CD8-positive, alpha-beta memory T cell (primary cell): ENCODE measurements at regions not wholly inside any gene's neighbourhood (a gene's known extent, or its start where the extent isn't known, plus 50 kb on each side); places are given as distances from the start of the nearest gene placed in this dataset.

Source experiments
- CTCF ChIA-PET: fragments of 350-600 bp; sonication (Branson Sonifier 250); formaldehyde crosslinking; loops from one replicate; lab custom pipeline; 2021; ENCODE audit warnings: antibody characterized with exemption; lab: Charles Lee
- POLR2A ChIA-PET: fragments of 350-600 bp; sonication (Branson Sonifier 250); formaldehyde crosslinking; loops from one replicate; lab custom pipeline; 2021; ENCODE audit warnings: antibody characterized with exemption; lab: Charles Lee
- DNase-seq, 5 donors: peaks; one replicate each; pipeline versions ENCODE4 v3.0.0 to v3.0.0-alpha.2; 2020 to 2022; ENCODE audit warnings: mixed read lengths in 1 of 5
- H3K27ac ChIP-seq: one replicate; pipeline ENCODE4 v1.7.0; 2013; ENCODE audit warnings: low read depth, mild to moderate bottlenecking, low read length, moderate library complexity
- H3K27me3 ChIP-seq: 2 replicates; pipeline ENCODE4 v1.7.0; 2013; ENCODE audit warnings: low read length, mild to moderate bottlenecking; ENCODE audit not compliant: insufficient read depth, poor library complexity, severe bottlenecking
- H3K36me3 ChIP-seq: 2 replicates; pipeline ENCODE4 v1.7.0; 2013; ENCODE audit warnings: mild to moderate bottlenecking, low read length, moderate library complexity; ENCODE audit not compliant: insufficient read depth
- H3K4me1 ChIP-seq: 2 replicates; pipeline ENCODE4 v1.7.0; 2013; ENCODE audit warnings: mild to moderate bottlenecking, low read length, moderate library complexity; ENCODE audit not compliant: insufficient read depth
- H3K4me3 ChIP-seq: 2 replicates; pipeline ENCODE4 v1.7.0; 2013; ENCODE audit warnings: mild to moderate bottlenecking, low read length
- H3K9me3 ChIP-seq: 2 replicates; pipeline ENCODE4 v1.7.0; 2013; ENCODE audit warnings: mild to moderate bottlenecking, low read length
- H3K27ac Mint-ChIP-seq, 8 donors: one replicate each; pipeline ENCODE4 v1.8.0; 2020 to 2021; ENCODE audit warnings: mixed read lengths in 8 of 8, mild to moderate bottlenecking in 6 of 8, inconsistent platforms in 3 of 8, moderate library complexity in 3 of 8
- H3K27me3 Mint-ChIP-seq, 2 donors: one replicate each; pipeline ENCODE4 v1.8.0; 2020 to 2021; ENCODE audit warnings: mixed read lengths in 2 of 2, mild to moderate bottlenecking in 1 of 2, moderate library complexity in 1 of 2
- H3K36me3 Mint-ChIP-seq, 3 donors: one replicate each; pipeline ENCODE4 v1.8.0; 2020 to 2021; ENCODE audit warnings: mixed read lengths in 3 of 3, inconsistent platforms in 1 of 3, mild to moderate bottlenecking in 1 of 3
- H3K4me1 Mint-ChIP-seq, 3 donors: one replicate each; pipeline ENCODE4 v1.8.0; 2020 to 2021; ENCODE audit warnings: mixed read lengths in 3 of 3, inconsistent platforms in 1 of 3, mild to moderate bottlenecking in 1 of 3
- H3K4me3 Mint-ChIP-seq, 7 donors: one replicate each; pipeline ENCODE4 v1.8.0; 2020 to 2021; ENCODE audit warnings: mixed read lengths in 7 of 7, mild to moderate bottlenecking in 6 of 7, moderate library complexity in 4 of 7, inconsistent platforms in 2 of 7
- H3K9me3 Mint-ChIP-seq, 5 donors: one replicate each; pipeline ENCODE4 v1.8.0; 2020 to 2022; ENCODE audit warnings: mixed read lengths in 5 of 5, mild to moderate bottlenecking in 3 of 5, moderate library complexity in 2 of 5, inconsistent platforms in 1 of 5

DNA sequence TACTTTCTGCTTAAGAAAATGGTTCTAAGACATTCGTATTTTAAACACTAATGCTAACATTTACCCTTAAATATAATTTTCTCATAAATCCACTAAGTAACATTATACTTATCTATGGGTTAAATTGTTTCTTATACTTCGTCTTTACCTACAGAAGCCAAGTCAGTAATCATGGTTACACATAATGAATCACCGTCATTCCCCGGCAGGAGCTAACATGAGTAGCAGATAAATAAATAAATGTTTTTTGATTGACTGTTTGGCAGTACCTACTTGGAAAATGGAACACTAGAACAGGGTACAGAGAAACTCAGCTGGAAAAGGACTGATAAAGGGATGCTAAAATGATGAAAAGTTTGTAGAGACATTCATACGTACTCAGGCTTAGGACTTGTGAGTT is 430.4 kb downstream of the ACTRT1 start:
- no peak overlapping the region for H3K27ac Mint-ChIP-seq
- H3K9me3 Mint-ChIP-seq = peaks cover 4 to 12% (median 7%) of the 10 kb centered on the region in 5 donors

GRCh38 chrX:127606590-127606989 is 445.6 kb downstream of the ACTRT1 start:
- H3K36me3 Mint-ChIP-seq = no peaks in the 10 kb centered on the region
- ChIA-PET POLR2A (no interaction called here), CTCF (no interaction called here)
- Histone ChIP-seq H3K4me3 (no peak overlapping the region), H3K9me3 (no peaks in the 10 kb centered on the region), H3K27me3 (no peaks in the 10 kb centered on the region), H3K27ac (no peak overlapping the region), H3K36me3 (no peaks in the 10 kb centered on the region), H3K4me1 (no peaks in the 10 kb centered on the region)
- no peak overlapping the region for H3K4me3 Mint-ChIP-seq
- H3K4me1 Mint-ChIP-seq = no peaks in the 10 kb centered on the region
- no peak for DNase-seq
- H3K27me3 Mint-ChIP-seq = peaks cover 0 to 2% of the 10 kb centered on the region in 2 donors
- no peak overlapping the region for H3K27ac Mint-ChIP-seq
- peaks cover 0 to 8% (median 3%) of the 10 kb centered on the region in 5 donors for H3K9me3 Mint-ChIP-seq

More for the DNA sequence above, 430.4 kb downstream of the ACTRT1 start:
- H3K4me1 ChIP-seq = no peaks in the 10 kb centered on the region
- Mint-ChIP-seq H3K4me3 (no peak overlapping the region), H3K36me3 (no peaks in the 10 kb centered on the region), H3K27me3 (peaks cover 0 to 4% of the 10 kb centered on the region in 2 donors), H3K4me1 (no peaks in the 10 kb centered on the region)
- no peaks in the 10 kb centered on the region for H3K9me3 ChIP-seq
- POLR2A ChIA-PET = no interaction called here
- DNase-seq = no peak
- CTCF ChIA-PET = no interaction called here
- no peaks in the 10 kb centered on the region for H3K36me3 ChIP-seq
- H3K27me3 ChIP-seq = no peaks in the 10 kb centered on the region
- H3K4me3 ChIP-seq = no peak overlapping the region
- no peak overlapping the region for H3K27ac ChIP-seq

DNA sequence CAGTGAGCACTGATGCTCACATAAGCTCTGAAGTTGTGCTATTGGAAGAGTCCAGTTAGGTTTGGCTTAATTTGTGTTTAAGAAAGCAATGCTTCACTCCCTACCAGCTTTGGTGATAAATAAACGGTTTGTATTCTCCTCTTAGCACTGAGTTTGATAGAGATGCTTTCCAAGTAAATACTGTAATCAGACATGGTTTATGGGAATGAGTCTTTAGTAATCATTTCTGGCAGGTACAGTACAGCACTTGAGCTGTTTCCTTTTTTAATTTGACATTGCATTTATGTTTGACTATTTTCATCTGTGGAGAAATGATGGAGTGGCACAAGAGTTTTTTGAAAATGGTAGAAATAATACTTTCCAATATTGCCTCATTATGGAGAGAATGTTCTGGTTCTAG is 455.3 kb downstream of the ACTRT1 start:
- Mint-ChIP-seq H3K4me1 (no peaks in the 10 kb centered on the region), H3K9me3 (peaks cover 0 to 11% (median 2%) of the 10 kb centered on the region in 5 donors), H3K36me3 (no peaks in the 10 kb centered on the region), H3K27me3 (peaks cover 0 to 2% of the 10 kb centered on the region in 2 donors), H3K4me3 (no peak overlapping the region), H3K27ac (no peak overlapping the region)
- no peaks in the 10 kb centered on the region for H3K4me1 ChIP-seq
- no peaks in the 10 kb centered on the region for H3K27me3 ChIP-seq
- no peak overlapping the region for H3K27ac ChIP-seq
- ChIA-PET POLR2A (no interaction called here), CTCF (no interaction called here)
- no peaks in the 10 kb centered on the region for H3K9me3 ChIP-seq
- H3K36me3 ChIP-seq = no peaks in the 10 kb centered on the region
- H3K4me3 ChIP-seq = no peak overlapping the region
- DNase-seq = no peak

- peaks cover 0 to 5% (median 0%) of the 10 kb centered on the region in 5 donors for H3K9me3 Mint-ChIP-seq
- DNase-seq = no peak
- no peak overlapping the region for H3K4me3 ChIP-seq
- H3K27ac ChIP-seq = no peak overlapping the region
- H3K27me3 ChIP-seq = no peaks in the 10 kb centered on the region
- H3K27me3 Mint-ChIP-seq = no peaks in the 10 kb centered on the region
- ChIA-PET CTCF (no interaction called here), POLR2A (no interaction called here)
- H3K36me3 ChIP-seq = no peaks in the 10 kb centered on the region
- no peaks in the 10 kb centered on the region for H3K9me3 ChIP-seq
- no peaks in the 10 kb centered on the region for H3K4me1 ChIP-seq
- no peak overlapping the region for H3K4me3 Mint-ChIP-seq
- peaks cover 0 to 2% (median 0%) of the 10 kb centered on the region in 3 donors for H3K36me3 Mint-ChIP-seq
- no peaks in the 10 kb centered on the region for H3K4me1 Mint-ChIP-seq
- no peak overlapping the region for H3K27ac Mint-ChIP-seq
Measured at GRCh38 chrX:127578395-127578794, 473.8 kb downstream of the ACTRT1 start.

GRCh38 chrX:127577884-127578283 is 474.3 kb downstream of the ACTRT1 start:
- POLR2A ChIA-PET = no interaction called here

GRCh38 chrX:127574829-127575228 is 477.4 kb downstream of the ACTRT1 start:
- no peaks in the 10 kb centered on the region for H3K9me3 ChIP-seq
- peaks cover 0 to 5% (median 0%) of the 10 kb centered on the region in 5 donors for H3K9me3 Mint-ChIP-seq
- H3K36me3 Mint-ChIP-seq = no peaks in the 10 kb centered on the region
- peak overlapping the region in 1 of 8 donors; percentile 42 for H3K27ac Mint-ChIP-seq
- no peaks in the 10 kb centered on the region for H3K27me3 ChIP-seq
- H3K4me3 Mint-ChIP-seq = no peak overlapping the region
- H3K27me3 Mint-ChIP-seq = peaks cover 0 to 1% of the 10 kb centered on the region in 2 donors
- no peaks in the 10 kb centered on the region for H3K4me1 Mint-ChIP-seq
- no peak for DNase-seq
- ChIA-PET POLR2A (no interaction called here), CTCF (no interaction called here)
- no peak overlapping the region for H3K4me3 ChIP-seq
- H3K27ac ChIP-seq = no peak overlapping the region
- H3K4me1 ChIP-seq = no peaks in the 10 kb centered on the region
- no peaks in the 10 kb centered on the region for H3K36me3 ChIP-seq

More at GRCh38 chrX:127577884-127578283, 474.3 kb downstream of the ACTRT1 start:
- DNase-seq = no peak
- Histone ChIP-seq H3K4me3 (no peak overlapping the region), H3K36me3 (no peaks in the 10 kb centered on the region), H3K4me1 (no peaks in the 10 kb centered on the region), H3K27ac (no peak overlapping the region), H3K9me3 (no peaks in the 10 kb centered on the region), H3K27me3 (no peaks in the 10 kb centered on the region)
- H3K36me3 Mint-ChIP-seq = peaks cover 0 to 2% (median 0%) of the 10 kb centered on the region in 3 donors
- no peaks in the 10 kb centered on the region for H3K4me1 Mint-ChIP-seq
- H3K27me3 Mint-ChIP-seq = no peaks in the 10 kb centered on the region
- no peak overlapping the region for H3K27ac Mint-ChIP-seq
- peaks cover 0 to 5% (median 0%) of the 10 kb centered on the region in 5 donors for H3K9me3 Mint-ChIP-seq
- no peak overlapping the region for H3K4me3 Mint-ChIP-seq
- CTCF ChIA-PET = no interaction called here

- no peaks in the 10 kb centered on the region for H3K36me3 ChIP-seq
- ChIA-PET CTCF (no interaction called here), POLR2A (no interaction called here)
- no peak overlapping the region for H3K4me3 ChIP-seq
- no peak for DNase-seq
- no peak overlapping the region for H3K27ac ChIP-seq
- no peaks in the 10 kb centered on the region for H3K36me3 Mint-ChIP-seq
- H3K4me3 Mint-ChIP-seq = no peak overlapping the region
- peaks cover 0 to 5% (median 2%) of the 10 kb centered on the region in 5 donors for H3K9me3 Mint-ChIP-seq
- H3K27me3 ChIP-seq = no peaks in the 10 kb centered on the region
- H3K4me1 ChIP-seq = no peaks in the 10 kb centered on the region
- H3K4me1 Mint-ChIP-seq = no peaks in the 10 kb centered on the region
- H3K27me3 Mint-ChIP-seq = peaks cover 0 to 1% of the 10 kb centered on the region in 2 donors
- no peaks in the 10 kb centered on the region for H3K9me3 ChIP-seq
- H3K27ac Mint-ChIP-seq = no peak overlapping the region
Measured at GRCh38 chrX:127572471-127572870, 479.7 kb downstream of the ACTRT1 start.

DNA sequence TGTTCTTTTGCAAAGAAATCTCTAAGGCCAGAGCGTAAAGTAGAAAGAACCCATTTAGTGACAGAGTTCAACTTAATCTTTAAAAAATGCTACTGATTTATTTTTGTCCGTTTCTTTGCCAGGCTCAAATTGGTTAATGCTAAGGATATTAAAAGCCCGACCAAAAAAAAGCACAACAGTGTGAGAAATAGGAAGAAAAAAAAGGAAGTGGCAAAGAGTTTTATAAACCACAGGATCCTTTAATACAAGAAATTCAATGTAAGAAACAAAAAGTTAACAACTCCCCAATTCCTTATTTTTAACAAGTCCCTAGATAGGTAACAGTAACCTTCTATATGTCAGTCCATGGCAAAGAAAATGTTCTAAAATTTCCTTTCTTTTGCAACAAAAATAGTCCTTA is 480.4 kb downstream of the ACTRT1 start:
- Histone ChIP-seq H3K9me3 (no peaks in the 10 kb centered on the region), H3K27me3 (no peaks in the 10 kb centered on the region), H3K27ac (no peak overlapping the region), H3K4me3 (no peak overlapping the region), H3K36me3 (no peaks in the 10 kb centered on the region), H3K4me1 (no peaks in the 10 kb centered on the region)
- H3K27me3 Mint-ChIP-seq = peaks cover 0 to 1% of the 10 kb centered on the region in 2 donors
- H3K4me3 Mint-ChIP-seq = no peak overlapping the region
- H3K27ac Mint-ChIP-seq = no peak overlapping the region
- no peaks in the 10 kb centered on the region for H3K36me3 Mint-ChIP-seq
- no peaks in the 10 kb centered on the region for H3K4me1 Mint-ChIP-seq
- H3K9me3 Mint-ChIP-seq = peaks cover 0 to 5% (median 2%) of the 10 kb centered on the region in 5 donors
- ChIA-PET CTCF (no interaction called here), POLR2A (no interaction called here)
- no peak for DNase-seq
